AG04450 (cell line): ENCODE measurements at regions not wholly inside any gene's neighbourhood (a gene's known extent, or its start where the extent isn't known, plus 50 kb on each side); places are given as distances from the start of the nearest gene placed in this dataset.

ENCODE experiments used
- CTCF ChIA-PET: fragments of 300-600, 350-600 bp; formaldehyde crosslinking; extraction: SDS; loops from one replicate; lab custom pipeline; 2022; ENCODE audit warnings: antibody characterized with exemption, inconsistent platforms; lab: Charles Lee
- POLR2A ChIA-PET: fragments of 350-600 bp; formaldehyde crosslinking; extraction: SDS; loops from one replicate; lab custom pipeline; 2021; ENCODE audit warnings: antibody characterized with exemption, inconsistent platforms; lab: Yijun Ruan, JAX
- DNase-seq: peaks from one replicate; pipeline ENCODE4 v3.0.0-alpha.2; 2011; ENCODE audit warnings: low read depth, low spot score
- H3K27ac ChIP-seq: one replicate; pipeline ENCODE4 v1.5.1; 2012; ENCODE audit warnings: low read depth, low read length, control low read depth
- H3K27me3 ChIP-seq: one replicate; pipeline ENCODE4 v1.6.0; 2012; ENCODE audit warnings: low read length; ENCODE audit not compliant: control insufficient read depth, insufficient read depth
- H3K4me3 ChIP-seq: 2 replicates; pipeline ENCODE4 v1.5.1; 2011; ENCODE audit warnings: mild to moderate bottlenecking, low read depth, low read length, control low read depth
- H3K9me3 ChIP-seq: 2 replicates; pipeline ENCODE4 v1.5.1; 2012; ENCODE audit warnings: low read length; ENCODE audit not compliant: control insufficient read depth, insufficient read depth
- TF ChIP-seq, protein P1 (sequence below): IDR thresholded peaks from 2 replicates; pipeline ENCODE4 v1.5.1; 2011; ENCODE audit warnings: low read depth, low read length, control low read depth, inconsistent platforms

DNA sequence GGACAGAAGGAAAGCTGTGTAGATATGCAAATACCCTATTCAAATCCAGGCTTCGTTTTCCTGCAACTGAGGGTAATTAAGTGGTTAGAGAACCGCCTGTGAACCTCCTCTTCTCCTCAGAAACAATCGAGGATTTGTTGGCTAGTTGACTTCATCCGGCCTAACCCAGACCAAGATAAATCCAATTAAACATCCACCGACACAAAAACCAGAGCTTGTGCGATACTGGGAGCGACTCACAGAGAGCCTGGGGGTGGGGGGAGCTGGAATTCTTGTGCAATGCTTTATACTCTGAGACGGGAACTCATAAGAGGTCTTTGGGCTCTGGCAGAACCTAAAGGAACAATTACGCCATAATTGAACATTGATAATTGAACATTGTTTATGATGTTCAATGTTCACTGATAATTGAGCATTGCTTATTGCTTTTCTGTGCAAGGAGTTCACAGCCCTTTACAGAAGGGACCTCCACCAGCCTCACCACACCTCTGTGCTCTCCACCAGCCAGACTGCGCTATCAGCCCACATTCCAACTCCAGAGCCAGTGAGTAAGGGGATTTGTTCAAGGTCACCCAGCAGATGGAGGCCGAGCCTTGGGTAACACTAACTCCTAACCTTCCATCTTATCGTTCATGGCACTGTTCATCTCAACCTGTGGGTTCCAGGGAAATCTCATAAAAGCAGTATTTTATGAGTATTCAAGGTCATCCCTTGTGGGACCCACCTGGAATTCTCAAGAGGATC is 429.6 kb upstream of the JARID2 start:
- H3K27me3 ChIP-seq, result no peaks in the 10 kb centered on the region
- no peaks in the 10 kb centered on the region for H3K9me3 ChIP-seq
- TF ChIP-seq, protein P1, sequence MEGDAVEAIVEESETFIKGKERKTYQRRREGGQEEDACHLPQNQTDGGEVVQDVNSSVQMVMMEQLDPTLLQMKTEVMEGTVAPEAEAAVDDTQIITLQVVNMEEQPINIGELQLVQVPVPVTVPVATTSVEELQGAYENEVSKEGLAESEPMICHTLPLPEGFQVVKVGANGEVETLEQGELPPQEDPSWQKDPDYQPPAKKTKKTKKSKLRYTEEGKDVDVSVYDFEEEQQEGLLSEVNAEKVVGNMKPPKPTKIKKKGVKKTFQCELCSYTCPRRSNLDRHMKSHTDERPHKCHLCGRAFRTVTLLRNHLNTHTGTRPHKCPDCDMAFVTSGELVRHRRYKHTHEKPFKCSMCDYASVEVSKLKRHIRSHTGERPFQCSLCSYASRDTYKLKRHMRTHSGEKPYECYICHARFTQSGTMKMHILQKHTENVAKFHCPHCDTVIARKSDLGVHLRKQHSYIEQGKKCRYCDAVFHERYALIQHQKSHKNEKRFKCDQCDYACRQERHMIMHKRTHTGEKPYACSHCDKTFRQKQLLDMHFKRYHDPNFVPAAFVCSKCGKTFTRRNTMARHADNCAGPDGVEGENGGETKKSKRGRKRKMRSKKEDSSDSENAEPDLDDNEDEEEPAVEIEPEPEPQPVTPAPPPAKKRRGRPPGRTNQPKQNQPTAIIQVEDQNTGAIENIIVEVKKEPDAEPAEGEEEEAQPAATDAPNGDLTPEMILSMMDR, result no peak
- CTCF ChIA-PET, result no interaction called here
- POLR2A ChIA-PET, result no interaction called here
- DNase-seq, result no peak
- H3K27ac ChIP-seq, result no peak overlapping the region
- H3K4me3 ChIP-seq, result no peak overlapping the region

DNA sequence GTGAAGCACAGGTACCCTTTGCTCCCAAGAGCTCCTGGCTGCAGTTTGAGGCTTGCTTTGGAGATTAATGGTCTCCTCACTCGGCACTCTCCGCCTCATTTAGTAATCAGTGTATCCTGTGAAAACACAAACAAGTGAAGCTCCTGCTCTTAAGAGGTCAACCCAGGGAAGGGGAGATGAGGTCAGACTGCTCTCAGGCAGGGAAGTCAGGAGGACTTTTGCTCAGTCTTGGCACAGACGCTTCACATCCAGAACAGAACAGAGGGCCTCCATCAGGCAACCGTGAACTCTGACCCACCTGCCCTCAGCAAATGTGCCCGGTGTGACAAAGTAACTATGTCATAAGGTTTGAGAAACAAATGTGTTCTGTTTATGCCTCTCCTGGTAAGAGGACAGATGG is 428.8 kb upstream of the JARID2 start:
- DNase-seq, result no peak
- POLR2A ChIA-PET, result no interaction called here
- H3K27me3 ChIP-seq, result no peaks in the 10 kb centered on the region
- H3K9me3 ChIP-seq, result no peaks in the 10 kb centered on the region
- CTCF ChIA-PET, result no interaction called here
- H3K4me3 ChIP-seq, result no peak overlapping the region
- TF ChIP-seq, protein P1, result no peak
- no peak overlapping the region for H3K27ac ChIP-seq

DNA sequence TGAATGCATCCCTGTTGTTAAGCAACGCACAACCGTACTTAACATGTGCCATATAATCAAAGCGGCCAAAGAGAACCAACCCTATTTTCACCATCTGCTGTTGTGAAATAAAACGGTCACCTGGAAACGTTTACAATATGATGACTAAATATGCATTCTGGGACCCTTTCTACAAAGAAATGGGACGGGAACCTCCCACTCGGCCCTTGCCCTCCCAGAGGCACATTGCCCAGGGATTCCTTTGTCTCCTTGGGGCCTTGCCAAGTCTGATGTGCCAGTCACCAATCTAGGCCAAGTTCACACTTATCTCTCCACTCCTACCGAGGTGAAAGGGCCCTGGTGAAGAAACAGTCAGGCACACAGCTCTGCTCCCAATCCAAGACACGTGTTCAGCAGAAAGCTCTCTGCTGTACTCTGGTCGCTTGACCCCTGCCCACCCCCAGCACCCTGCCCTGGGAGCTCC is 427.4 kb upstream of the JARID2 start:
- TF ChIP-seq, protein P1, result no peak
- POLR2A ChIA-PET, result no interaction called here
- Histone ChIP-seq H3K9me3 (no peaks in the 10 kb centered on the region), H3K27me3 (no peaks in the 10 kb centered on the region), H3K27ac (no peak overlapping the region), H3K4me3 (no peak overlapping the region)
- no peak for DNase-seq
- CTCF ChIA-PET, result no interaction called here

DNA sequence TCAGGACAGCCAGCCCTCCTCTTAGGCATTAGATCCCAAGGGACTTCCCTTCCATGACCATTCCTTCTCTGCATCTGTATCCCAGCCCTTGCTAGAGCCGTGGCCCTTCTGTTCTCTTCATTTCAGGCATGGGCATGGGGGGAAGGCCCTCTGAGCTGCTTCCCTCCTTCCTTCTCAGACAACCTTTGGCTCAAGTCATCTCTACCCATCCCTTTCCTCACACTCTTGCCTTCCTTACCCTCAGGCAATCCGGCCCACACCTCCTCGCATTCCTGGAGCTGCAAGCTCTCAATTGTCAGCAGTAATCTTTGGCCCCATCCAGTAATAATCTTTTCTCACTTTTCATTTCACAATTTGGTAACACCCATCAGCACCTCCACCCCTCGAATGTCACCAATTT is 426.9 kb upstream of the JARID2 start:
- TF ChIP-seq, protein P1, result no peak
- H3K27me3 ChIP-seq, result no peaks in the 10 kb centered on the region
- no peak overlapping the region for H3K4me3 ChIP-seq
- no peaks in the 10 kb centered on the region for H3K9me3 ChIP-seq
- no peak overlapping the region for H3K27ac ChIP-seq
- CTCF ChIA-PET, result no interaction called here
- no peak for DNase-seq
- POLR2A ChIA-PET, result no interaction called here

DNA sequence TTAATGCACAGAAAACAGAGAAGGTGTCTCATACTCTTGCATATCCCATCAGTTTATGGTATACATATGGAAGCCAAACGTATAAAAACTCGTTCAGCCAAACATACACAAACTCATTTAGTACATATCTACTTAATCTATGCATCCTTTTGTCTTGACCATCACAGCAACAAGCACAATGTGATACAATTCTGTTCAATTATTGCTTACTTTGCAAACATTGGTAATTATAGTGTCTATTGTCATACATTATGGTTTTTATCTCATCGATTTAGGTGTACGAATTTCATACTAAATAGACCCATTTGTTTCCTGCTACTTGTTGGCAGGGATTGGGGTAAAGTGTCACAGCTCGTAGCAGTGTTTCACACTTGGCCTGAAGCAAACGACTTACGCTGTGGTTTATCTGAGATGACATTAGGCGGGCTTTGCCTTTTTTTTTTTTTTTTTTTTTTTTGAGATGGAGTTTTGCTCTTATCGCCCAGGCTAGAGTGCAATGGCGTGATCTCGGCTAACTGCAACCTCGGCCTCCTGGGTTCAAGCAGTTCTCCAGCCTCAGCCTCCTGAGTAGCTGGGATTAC is 425.9 kb upstream of the JARID2 start:
- Histone ChIP-seq H3K27me3 (no peaks in the 10 kb centered on the region), H3K27ac (no peak overlapping the region)
- POLR2A ChIA-PET, result no interaction called here

More for the DNA sequence above, 425.9 kb upstream of the JARID2 start:
- TF ChIP-seq, protein P1, result no peak
- no peaks in the 10 kb centered on the region for H3K9me3 ChIP-seq
- CTCF ChIA-PET, result no interaction called here
- H3K4me3 ChIP-seq, result no peak overlapping the region
- no peak for DNase-seq
